DOHH2 (cell line): ENCODE measurements at regions not wholly inside any gene's neighbourhood (a gene's known extent, or its start where the extent isn't known, plus 50 kb on each side); places are given as distances from the start of the nearest gene placed in this dataset.

Experiments used
- H3F3A ChIP-seq: fragments of 200-600 bp; sonication (generic), shearing (Covaris generic); 2 replicates; pipeline ENCODE4 v1.6.0; 2016; ENCODE audit warnings: antibody characterized with exemption, mild to moderate bottlenecking; ENCODE audit not compliant: control insufficient read depth, insufficient read depth
- H3K27ac ChIP-seq: fragments of 200-600 bp; sonication (generic); 2 replicates; pipeline ENCODE4 v1.5.1; 2014; ENCODE audit warnings: low read depth, mild to moderate bottlenecking, low read length, moderate library complexity
- H3K27me3 ChIP-seq: fragments of 200-600 bp; sonication (generic); 2 replicates; pipeline ENCODE4 v1.6.1; 2014; ENCODE audit warnings: mild to moderate bottlenecking, low read length, mixed read lengths; ENCODE audit not compliant: control insufficient read depth
- H3K36me3 ChIP-seq: fragments of 200-600 bp; sonication (generic); 2 replicates; pipeline ENCODE4 v1.6.1; 2014; ENCODE audit warnings: mild to moderate bottlenecking, low read length, moderate library complexity, mixed read lengths; ENCODE audit not compliant: control insufficient read depth
- H3K4me1 ChIP-seq: fragments of 200-600 bp; sonication (generic); 2 replicates; pipeline ENCODE4 v1.6.1; 2014; ENCODE audit warnings: mild to moderate bottlenecking, low read length, mixed read lengths; ENCODE audit not compliant: control insufficient read depth
- H3K4me2 ChIP-seq: fragments of 200-600 bp; sonication (generic); 2 replicates; pipeline ENCODE4 v1.6.0; 2014; ENCODE audit warnings: mild to moderate bottlenecking, low read length, moderate library complexity
- H3K4me3 ChIP-seq: fragments of 200-600 bp; sonication (generic); 2 replicates; pipeline ENCODE4 v1.5.1; 2014; ENCODE audit warnings: mild to moderate bottlenecking, low read length, mixed read lengths
- H3K79me2 ChIP-seq: fragments of 200-600 bp; sonication (generic); 2 replicates; pipeline ENCODE4 v1.6.1; 2014; ENCODE audit warnings: mild to moderate bottlenecking, low read length, mixed read lengths; ENCODE audit not compliant: control insufficient read depth
- H3K9me2 ChIP-seq: fragments of 200-600 bp; sonication (generic); replicated peaks from 2 replicates; pipeline ENCODE4 v1.6.1; 2014; ENCODE audit warnings: mild to moderate bottlenecking, low read length, mixed read lengths; ENCODE audit not compliant: control insufficient read depth
- H3K9me3 ChIP-seq: fragments of 200-600 bp; sonication (generic); 2 replicates; pipeline ENCODE4 v1.6.1; 2014; ENCODE audit warnings: antibody characterized with exemption, low read length, mixed read lengths; ENCODE audit not compliant: control insufficient read depth, insufficient read depth
- H4K20me1 ChIP-seq: fragments of 200-600 bp; sonication (generic); 2 replicates; pipeline ENCODE4 v1.6.0; 2014; ENCODE audit warnings: low read depth, mild to moderate bottlenecking, antibody characterized with exemption, low read length, moderate library complexity; ENCODE audit not compliant: control insufficient read depth, insufficient read depth
- EZH2phosphoT487 ChIP-seq: fragments of 200-600 bp; sonication (generic); IDR thresholded peaks from 2 replicates; pipeline ENCODE4 v1.6.1; 2017; ENCODE audit warnings: borderline replicate concordance, mild to moderate bottlenecking, antibody characterized with exemption, low read length, moderate library complexity, mixed read lengths
- TF ChIP-seq, protein P1 (sequence below): fragments of 200-600 bp; sonication (generic); IDR thresholded peaks from one replicate; pipeline ENCODE4 v1.5.1; 2014; ENCODE audit warnings: antibody characterized with exemption, mild to moderate bottlenecking, low read depth, low read length; ENCODE audit not compliant: poor library complexity, severe bottlenecking

DNA sequence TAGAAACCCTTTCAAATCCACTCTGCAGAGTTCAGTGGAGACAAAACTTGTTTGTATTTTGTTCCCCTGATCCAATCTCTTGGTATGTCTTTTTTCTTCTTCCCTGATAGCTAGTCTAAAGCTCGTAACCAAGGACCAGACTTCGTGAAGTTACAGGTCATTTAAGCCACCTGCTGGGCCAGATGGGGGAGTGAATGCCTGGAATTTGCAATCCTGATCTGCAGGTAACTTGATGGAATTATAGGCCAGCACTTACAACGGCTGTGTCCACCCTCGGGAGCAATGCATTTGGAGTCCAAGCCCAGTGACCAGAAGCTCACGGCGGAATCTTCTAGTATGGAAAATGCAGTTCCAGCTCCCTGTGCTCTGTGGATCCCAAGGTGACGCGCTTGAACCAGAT is 566.9 kb downstream of the TCERG1L start:
- Histone ChIP-seq H3K4me2 (no peak overlapping the region), H3K9me3 (no peaks in the 10 kb centered on the region), H3K27ac (no peak overlapping the region), H4K20me1 (no peaks in the 10 kb centered on the region), H3K9me2 (no peaks in the 10 kb centered on the region), H3K4me1 (no peaks in the 10 kb centered on the region), H3F3A (no peaks in the 10 kb centered on the region), H3K4me3 (no peak overlapping the region), H3K36me3 (no peaks in the 10 kb centered on the region), H3K79me2 (no peaks in the 10 kb centered on the region), H3K27me3 (no peaks in the 10 kb centered on the region)
- TF ChIP-seq, protein P1, sequence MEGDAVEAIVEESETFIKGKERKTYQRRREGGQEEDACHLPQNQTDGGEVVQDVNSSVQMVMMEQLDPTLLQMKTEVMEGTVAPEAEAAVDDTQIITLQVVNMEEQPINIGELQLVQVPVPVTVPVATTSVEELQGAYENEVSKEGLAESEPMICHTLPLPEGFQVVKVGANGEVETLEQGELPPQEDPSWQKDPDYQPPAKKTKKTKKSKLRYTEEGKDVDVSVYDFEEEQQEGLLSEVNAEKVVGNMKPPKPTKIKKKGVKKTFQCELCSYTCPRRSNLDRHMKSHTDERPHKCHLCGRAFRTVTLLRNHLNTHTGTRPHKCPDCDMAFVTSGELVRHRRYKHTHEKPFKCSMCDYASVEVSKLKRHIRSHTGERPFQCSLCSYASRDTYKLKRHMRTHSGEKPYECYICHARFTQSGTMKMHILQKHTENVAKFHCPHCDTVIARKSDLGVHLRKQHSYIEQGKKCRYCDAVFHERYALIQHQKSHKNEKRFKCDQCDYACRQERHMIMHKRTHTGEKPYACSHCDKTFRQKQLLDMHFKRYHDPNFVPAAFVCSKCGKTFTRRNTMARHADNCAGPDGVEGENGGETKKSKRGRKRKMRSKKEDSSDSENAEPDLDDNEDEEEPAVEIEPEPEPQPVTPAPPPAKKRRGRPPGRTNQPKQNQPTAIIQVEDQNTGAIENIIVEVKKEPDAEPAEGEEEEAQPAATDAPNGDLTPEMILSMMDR = no peak
- TF ChIP-seq EZH2phosphoT487 = no peak

DNA sequence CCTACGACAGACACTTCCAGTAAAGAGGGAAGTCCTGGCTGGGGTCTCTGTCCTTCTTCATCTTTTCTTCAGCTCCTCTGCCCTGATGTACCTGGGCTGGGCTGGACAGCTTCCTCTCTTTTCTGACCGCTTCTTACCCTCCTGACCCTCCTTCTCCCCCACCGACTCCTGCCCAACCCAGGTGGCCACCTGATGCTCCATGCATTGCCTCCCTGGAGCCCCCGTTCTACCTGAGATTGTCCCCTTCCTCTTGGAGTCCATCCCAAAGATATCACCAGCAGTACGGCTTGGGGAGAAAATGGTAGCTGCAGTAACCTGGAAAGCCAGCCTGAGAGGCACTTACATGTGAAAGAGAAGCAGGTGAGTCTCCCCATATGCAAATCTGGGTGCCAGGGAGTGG is 566.3 kb downstream of the TCERG1L start:
- Histone ChIP-seq H3K27ac (no peak overlapping the region), H3K79me2 (no peaks in the 10 kb centered on the region), H3K9me3 (no peaks in the 10 kb centered on the region), H3K27me3 (no peaks in the 10 kb centered on the region), H3K9me2 (no peaks in the 10 kb centered on the region), H4K20me1 (no peaks in the 10 kb centered on the region), H3K4me3 (no peak overlapping the region), H3F3A (no peaks in the 10 kb centered on the region), H3K4me2 (no peak overlapping the region), H3K4me1 (no peaks in the 10 kb centered on the region), H3K36me3 (no peaks in the 10 kb centered on the region)
- TF ChIP-seq EZH2phosphoT487 = no peak
- TF ChIP-seq, protein P1 = no peak

DNA sequence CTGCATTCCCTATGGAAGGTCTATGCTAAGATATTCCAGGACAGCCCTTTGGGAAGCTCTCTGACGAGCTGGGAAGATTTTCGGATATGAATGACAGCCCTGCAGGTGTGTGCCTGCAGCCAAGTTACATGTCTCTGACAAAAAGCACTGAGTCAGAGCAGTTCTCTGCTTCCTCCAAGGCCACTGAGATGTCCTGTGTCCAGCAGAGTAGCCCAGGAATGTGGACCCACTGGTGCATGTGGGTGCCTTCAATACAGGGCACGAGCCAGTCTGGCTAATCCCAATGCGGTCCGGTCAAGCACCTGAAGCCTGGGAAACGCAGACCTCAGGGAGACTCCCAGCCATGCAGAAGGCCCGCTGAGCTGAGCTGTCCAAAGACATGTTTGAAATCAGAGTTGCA is 565.7 kb downstream of the TCERG1L start:
- Histone ChIP-seq H3K4me3 (no peak overlapping the region), H3K27me3 (no peaks in the 10 kb centered on the region), H3K9me3 (no peaks in the 10 kb centered on the region), H3K36me3 (no peaks in the 10 kb centered on the region), H3K27ac (no peak overlapping the region), H3K4me1 (no peaks in the 10 kb centered on the region), H3K9me2 (no peaks in the 10 kb centered on the region), H3K79me2 (no peaks in the 10 kb centered on the region), H3K4me2 (no peak overlapping the region), H4K20me1 (no peaks in the 10 kb centered on the region), H3F3A (no peaks in the 10 kb centered on the region)
- TF ChIP-seq, protein P1 = no peak
- no peak for TF ChIP-seq EZH2phosphoT487

DNA sequence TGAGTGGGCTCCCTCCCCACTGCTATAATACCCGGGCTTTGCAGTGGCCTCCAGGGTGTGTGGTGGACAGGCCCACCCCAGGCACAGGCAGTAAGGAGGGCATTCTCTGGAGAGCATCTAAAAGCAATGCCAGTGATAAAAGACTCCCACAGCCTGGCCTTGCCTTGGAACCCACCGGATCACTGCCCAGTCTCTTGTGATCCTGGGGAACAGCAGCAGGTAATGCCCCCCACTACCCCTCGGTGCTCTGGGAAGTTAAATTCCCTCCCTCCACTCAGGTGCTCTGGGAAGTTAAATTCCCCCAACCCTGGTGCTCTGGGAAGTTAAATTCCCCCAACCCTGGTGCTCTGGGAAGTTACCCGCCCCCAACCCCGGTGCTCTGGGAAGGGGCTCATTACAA is 565.2 kb downstream of the TCERG1L start:
- Histone ChIP-seq H3F3A (no peaks in the 10 kb centered on the region), H3K79me2 (no peaks in the 10 kb centered on the region), H3K9me2 (no peaks in the 10 kb centered on the region), H3K4me1 (no peaks in the 10 kb centered on the region), H3K4me2 (no peak overlapping the region), H3K27me3 (no peaks in the 10 kb centered on the region), H3K4me3 (no peak overlapping the region), H3K9me3 (no peaks in the 10 kb centered on the region), H4K20me1 (no peaks in the 10 kb centered on the region), H3K36me3 (no peaks in the 10 kb centered on the region), H3K27ac (no peak overlapping the region)
- no peak for TF ChIP-seq EZH2phosphoT487
- TF ChIP-seq, protein P1 = no peak
